ENCODE measurements at regions not wholly inside any gene's neighbourhood (a gene's known extent, or its start where the extent isn't known, plus 50 kb on each side); places are given as distances from the start of the nearest gene placed in this dataset.

DNA sequence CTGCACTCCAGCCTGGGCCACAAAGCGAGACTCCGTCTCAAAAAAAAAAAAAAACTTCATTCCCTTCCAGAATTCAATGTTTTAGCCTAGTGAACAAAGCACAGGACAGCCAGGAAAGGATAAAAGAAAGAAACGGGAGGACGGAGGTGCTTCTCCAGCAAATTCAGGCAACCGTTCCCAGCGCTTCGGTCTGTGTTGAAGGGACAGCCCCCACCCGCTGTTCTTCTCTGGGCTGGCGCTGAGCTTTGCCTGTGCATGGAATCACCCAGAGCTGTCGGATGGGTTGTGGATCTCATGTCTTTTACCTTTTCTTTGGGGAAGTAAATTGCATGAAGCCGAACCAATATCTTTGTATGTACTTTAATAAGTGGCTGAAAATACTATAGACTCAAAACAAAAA lies 248.4 kb upstream of the IRX2 start:
- Histone ChIP-seq H3K79me2 (ENCODE audit: low read depth) (no peaks in the 10 kb centered on the region), H3K4me2 (no peak overlapping the region), H3K4me1 (replicated peaks; ENCODE audit: insufficient read depth) (no peaks in the 10 kb centered on the region), H3K9me2 (ENCODE audit: insufficient read depth) (no peaks in the 10 kb centered on the region), H3K9me3 (ENCODE audit: insufficient read depth, low read depth) (0 out of 2 replicates have a peak, but pooled peaks cover 5% of the 10 kb centered on the region), H3K4me3 (no peak overlapping the region), H4K20me1 (ENCODE audit: insufficient read depth) (no peaks in the 10 kb centered on the region; the same call in 1 of the 2 replicates), H3K27me3 (ENCODE audit: insufficient read depth, low read depth) (peaks cover 100% of the 10 kb centered on the region), H3K36me3 (ENCODE audit: low read depth) (no peaks in the 10 kb centered on the region), H3K27ac (no peak overlapping the region), H2AFZ (no peak overlapping the region), H3F3A (ENCODE audit: insufficient read depth, low read depth) (no peaks in the 10 kb centered on the region)
- no peak for DNase-seq
- ChIA-PET CTCF (no interaction called here), POLR2A (ENCODE audit: unreplicated experiment) (no interaction called here)
- TF ChIP-seq, protein P1, sequence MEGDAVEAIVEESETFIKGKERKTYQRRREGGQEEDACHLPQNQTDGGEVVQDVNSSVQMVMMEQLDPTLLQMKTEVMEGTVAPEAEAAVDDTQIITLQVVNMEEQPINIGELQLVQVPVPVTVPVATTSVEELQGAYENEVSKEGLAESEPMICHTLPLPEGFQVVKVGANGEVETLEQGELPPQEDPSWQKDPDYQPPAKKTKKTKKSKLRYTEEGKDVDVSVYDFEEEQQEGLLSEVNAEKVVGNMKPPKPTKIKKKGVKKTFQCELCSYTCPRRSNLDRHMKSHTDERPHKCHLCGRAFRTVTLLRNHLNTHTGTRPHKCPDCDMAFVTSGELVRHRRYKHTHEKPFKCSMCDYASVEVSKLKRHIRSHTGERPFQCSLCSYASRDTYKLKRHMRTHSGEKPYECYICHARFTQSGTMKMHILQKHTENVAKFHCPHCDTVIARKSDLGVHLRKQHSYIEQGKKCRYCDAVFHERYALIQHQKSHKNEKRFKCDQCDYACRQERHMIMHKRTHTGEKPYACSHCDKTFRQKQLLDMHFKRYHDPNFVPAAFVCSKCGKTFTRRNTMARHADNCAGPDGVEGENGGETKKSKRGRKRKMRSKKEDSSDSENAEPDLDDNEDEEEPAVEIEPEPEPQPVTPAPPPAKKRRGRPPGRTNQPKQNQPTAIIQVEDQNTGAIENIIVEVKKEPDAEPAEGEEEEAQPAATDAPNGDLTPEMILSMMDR (conservative IDR thresholded peaks at IDR 0.05): no peak
- 0 out of 2 replicates have a peak, but pooled peaks have one; percentile 45 for TF ChIP-seq EZH2 (IDR thresholded peaks at IDR 0.05; ENCODE audit: low read depth)
- BruUV-seq (replicated peaks): no TSS peak
- intact Hi-C loops (cut with micrococcal nuclease; ENCODE audit: unreplicated experiment): no loop called here

- TF ChIP-seq EZH2 (IDR thresholded peaks at IDR 0.05; ENCODE audit: low read depth): no peak
- TF ChIP-seq, protein P1 (conservative IDR thresholded peaks at IDR 0.05): no peak
- H3K4me1 ChIP-seq (replicated peaks; ENCODE audit: insufficient read depth): no peaks in the 10 kb centered on the region
- H3K9me2 ChIP-seq (ENCODE audit: insufficient read depth): no peaks in the 10 kb centered on the region
- peaks cover 100% of the 10 kb centered on the region for H3K27me3 ChIP-seq (ENCODE audit: insufficient read depth, low read depth)
- H3K36me3 ChIP-seq (ENCODE audit: low read depth): no peaks in the 10 kb centered on the region
- H3K79me2 ChIP-seq (ENCODE audit: low read depth): no peaks in the 10 kb centered on the region
- intact Hi-C loops (cut with micrococcal nuclease; ENCODE audit: unreplicated experiment): no loop called here
- H3K27ac ChIP-seq: no peak overlapping the region
- ChIA-PET POLR2A (ENCODE audit: unreplicated experiment) (no interaction called here), CTCF (no interaction called here)
- no peak overlapping the region for H2AFZ ChIP-seq
- BruUV-seq (replicated peaks): no TSS peak
- no peak overlapping the region for H3K4me2 ChIP-seq
- no peak overlapping the region for H3K4me3 ChIP-seq
- H3F3A ChIP-seq (ENCODE audit: insufficient read depth, low read depth): no peaks in the 10 kb centered on the region
- no peaks in the 10 kb centered on the region; the same call in 1 of the 2 replicates for H4K20me1 ChIP-seq (ENCODE audit: insufficient read depth)
- no peak for DNase-seq
- 0 out of 2 replicates have a peak, but pooled peaks cover 5% of the 10 kb centered on the region for H3K9me3 ChIP-seq (ENCODE audit: insufficient read depth, low read depth)
These were observed 246.6 kb upstream of the IRX2 start for GRCh38 chr5:2998106-2998505.

DNA sequence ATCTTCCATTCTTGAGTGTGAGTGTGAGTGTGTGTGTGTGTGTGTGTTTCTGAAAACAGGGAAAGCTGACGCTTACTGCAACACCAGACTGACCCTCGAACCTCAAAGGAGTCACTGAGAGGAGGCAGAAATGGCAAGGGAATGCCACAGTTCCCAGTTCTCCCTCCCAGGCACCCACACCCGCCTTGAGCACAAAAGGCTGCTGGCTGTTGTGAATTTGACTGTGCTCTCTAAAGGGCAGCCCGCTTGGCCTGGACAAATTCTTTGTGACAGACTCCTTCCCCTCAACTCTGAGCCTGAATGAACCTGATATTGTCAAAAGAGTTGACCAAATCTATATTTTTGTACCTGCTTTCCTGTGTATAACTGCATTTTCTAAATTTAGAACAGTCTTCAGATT lies 245.7 kb upstream of the IRX2 start:
- Histone ChIP-seq H3K4me1 (replicated peaks; ENCODE audit: insufficient read depth) (no peaks in the 10 kb centered on the region), H3K4me3 (no peak overlapping the region), H3K4me2 (no peak overlapping the region), H3K27me3 (ENCODE audit: insufficient read depth, low read depth) (peaks cover 100% of the 10 kb centered on the region), H4K20me1 (ENCODE audit: insufficient read depth) (no peaks in the 10 kb centered on the region; the same call in 1 of the 2 replicates), H3K79me2 (ENCODE audit: low read depth) (no peaks in the 10 kb centered on the region), H3K9me2 (ENCODE audit: insufficient read depth) (no peaks in the 10 kb centered on the region), H3F3A (ENCODE audit: insufficient read depth, low read depth) (no peaks in the 10 kb centered on the region), H3K36me3 (ENCODE audit: low read depth) (no peaks in the 10 kb centered on the region), H3K27ac (no peak overlapping the region), H2AFZ (no peak overlapping the region), H3K9me3 (ENCODE audit: insufficient read depth, low read depth) (0 out of 2 replicates have a peak, but pooled peaks cover 5% of the 10 kb centered on the region)
- no peak for DNase-seq
- CTCF ChIA-PET: no interaction called here
- no TSS peak for BruUV-seq (replicated peaks)
- intact Hi-C loops (cut with micrococcal nuclease; ENCODE audit: unreplicated experiment): no loop called here
- POLR2A ChIA-PET (ENCODE audit: unreplicated experiment): no interaction called here
- TF ChIP-seq, protein P1 (conservative IDR thresholded peaks at IDR 0.05): no peak
- TF ChIP-seq EZH2 (IDR thresholded peaks at IDR 0.05; ENCODE audit: low read depth): no peak
